Subcutaneous abdominal adipose tissue (tissue), 5 donors: ENCODE measurements at regions not wholly inside any gene's neighbourhood (a gene's known extent, or its start where the extent isn't known, plus 50 kb on each side); places are given as distances from the start of the nearest gene placed in this dataset.

Experiments used
- H3K27ac ChIP-seq: one replicate; pipeline ENCODE4 v1.7.0; 2013; ENCODE audit warnings: low read depth, mild to moderate bottlenecking, inconsistent platforms, low read length, moderate library complexity
- H3K27me3 ChIP-seq, 5 donors: one replicate each; pipeline ENCODE4 v1.7.0; 2013; ENCODE audit warnings: low read length in 5 of 5, inconsistent platforms in 1 of 5; ENCODE audit not compliant: control insufficient read depth in 5 of 5, insufficient read depth in 4 of 5
- H3K36me3 ChIP-seq, 5 donors: one replicate each; pipeline ENCODE4 v1.7.0; 2013; ENCODE audit warnings: low read length in 5 of 5; ENCODE audit not compliant: control insufficient read depth in 5 of 5, insufficient read depth in 5 of 5
- H3K4me1 ChIP-seq, 5 donors: one replicate each; pipeline ENCODE4 v1.7.0; 2013; ENCODE audit warnings: low read length in 5 of 5, mild to moderate bottlenecking in 3 of 5, moderate library complexity in 1 of 5; ENCODE audit not compliant: control insufficient read depth in 5 of 5, insufficient read depth in 5 of 5
- H3K4me3 ChIP-seq, 5 donors: one replicate each; pipeline ENCODE4 v1.7.0; 2013; ENCODE audit warnings: low read length in 5 of 5, low read depth in 1 of 5
- H3K9ac ChIP-seq, 5 donors: one replicate each; pipeline ENCODE4 v1.7.0; 2013; ENCODE audit warnings: low read length in 5 of 5, mild to moderate bottlenecking in 4 of 5, moderate library complexity in 3 of 5
- H3K9me3 ChIP-seq, 5 donors: one replicate each; pipeline ENCODE4 v1.7.0; 2013; ENCODE audit warnings: low read length in 5 of 5; ENCODE audit not compliant: control insufficient read depth in 5 of 5
- donor health status: healthy.
- donor health status: healthy.
- donor health status: healthy.
- donor health status: healthy.
- donor health status: healthy.

DNA sequence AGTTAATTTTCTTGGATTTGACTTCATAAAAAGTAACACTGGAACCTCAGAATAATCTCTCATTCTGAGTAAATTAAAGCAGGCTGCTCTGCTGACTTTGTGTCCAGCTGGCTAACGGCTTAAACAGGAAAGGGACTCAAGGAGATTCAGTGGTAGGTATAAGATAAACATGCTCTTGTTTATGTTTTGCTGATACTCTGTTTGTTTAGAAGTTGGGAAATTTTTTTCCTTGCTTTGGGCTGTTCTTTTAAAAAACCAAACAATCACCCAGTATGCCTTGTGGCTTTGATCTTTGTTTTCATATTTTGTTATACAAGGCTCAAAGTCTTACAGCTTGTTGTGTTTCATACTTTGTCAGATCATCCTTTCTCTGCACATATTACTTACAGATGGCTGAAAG, 237.6 kb upstream of the RIOK2 start:
- H3K9ac ChIP-seq, result no peak overlapping the region

GRCh38 chr5:97422678-97423077, 239.6 kb upstream of the RIOK2 start:
- Histone ChIP-seq H3K4me3 (no peak overlapping the region), H3K9me3 (no peaks in the 10 kb centered on the region), H3K27me3 (peaks cover 0 to 3% (median 0%) of the 10 kb centered on the region in 5 donors), H3K36me3 (no peaks in the 10 kb centered on the region), H3K9ac (no peak overlapping the region), H3K27ac (no peak overlapping the region), H3K4me1 (peaks cover 0 to 8% (median 0%) of the 10 kb centered on the region in 5 donors)

More for the DNA sequence above, 237.6 kb upstream of the RIOK2 start:
- H3K36me3 ChIP-seq, result no peaks in the 10 kb centered on the region
- peaks cover 0 to 8% (median 0%) of the 10 kb centered on the region in 5 donors for H3K4me1 ChIP-seq
- H3K27ac ChIP-seq, result no peak overlapping the region
- H3K4me3 ChIP-seq, result no peak overlapping the region
- no peaks in the 10 kb centered on the region for H3K27me3 ChIP-seq
- no peaks in the 10 kb centered on the region for H3K9me3 ChIP-seq

DNA sequence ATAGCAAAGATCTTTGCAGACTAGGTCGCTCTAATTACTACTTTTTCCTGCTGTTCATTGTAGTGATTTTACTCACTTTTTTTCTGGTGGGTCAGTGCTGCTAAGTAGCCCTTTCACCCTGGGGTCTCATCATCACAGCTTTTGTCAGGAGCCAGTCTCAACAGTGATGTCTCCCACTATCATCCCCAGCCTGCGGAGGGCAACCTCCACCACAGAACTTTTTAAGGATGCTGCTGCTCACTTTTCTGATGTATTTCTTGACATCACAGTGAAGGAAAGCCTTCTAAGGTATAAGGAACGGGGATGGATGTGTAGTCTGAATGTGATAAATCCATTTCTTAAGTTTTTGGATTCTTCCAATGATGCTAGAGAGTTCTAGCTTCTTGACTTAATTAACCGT, 242.5 kb upstream of the RIOK2 start:
- no peaks in the 10 kb centered on the region for H3K9me3 ChIP-seq

GRCh38 chr5:97427235-97427634, 244.2 kb upstream of the RIOK2 start:
- Histone ChIP-seq H3K36me3 (no peaks in the 10 kb centered on the region), H3K27ac (no peak overlapping the region), H3K27me3 (peaks cover 0 to 3% (median 0%) of the 10 kb centered on the region in 5 donors), H3K9me3 (no peaks in the 10 kb centered on the region), H3K4me3 (no peak overlapping the region), H3K9ac (no peak overlapping the region), H3K4me1 (peaks cover 0 to 8% (median 0%) of the 10 kb centered on the region in 5 donors)

More for the DNA sequence above, 242.5 kb upstream of the RIOK2 start:
- Histone ChIP-seq H3K27me3 (peaks cover 0 to 3% (median 0%) of the 10 kb centered on the region in 5 donors), H3K36me3 (no peaks in the 10 kb centered on the region), H3K27ac (no peak overlapping the region), H3K4me3 (no peak overlapping the region), H3K9ac (no peak overlapping the region), H3K4me1 (peaks cover 0 to 8% (median 0%) of the 10 kb centered on the region in 5 donors)

DNA sequence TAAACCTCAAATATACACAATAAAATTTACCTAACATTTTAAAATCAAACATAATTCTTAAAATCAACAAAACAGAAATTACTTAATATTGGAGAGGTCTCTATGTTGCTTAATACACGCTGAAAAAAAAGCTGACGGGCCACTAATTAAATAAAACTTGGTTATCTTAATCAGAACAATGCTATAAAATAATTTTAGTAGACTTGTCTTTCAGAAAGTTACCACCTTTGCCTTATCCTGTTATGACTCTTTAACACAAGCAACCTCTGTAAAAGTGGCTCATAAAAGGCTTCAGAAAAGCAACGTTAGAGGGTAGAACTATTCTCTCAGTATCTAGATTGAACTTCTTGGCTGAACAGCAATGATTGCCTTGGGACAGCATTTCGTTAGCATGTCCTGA, 251.0 kb upstream of the RIOK2 start:
- H3K36me3 ChIP-seq, result no peaks in the 10 kb centered on the region
- H3K4me1 ChIP-seq, result no peaks in the 10 kb centered on the region
- H3K9me3 ChIP-seq, result no peaks in the 10 kb centered on the region
- no peak overlapping the region for H3K27ac ChIP-seq
- no peaks in the 10 kb centered on the region for H3K27me3 ChIP-seq
- H3K9ac ChIP-seq, result no peak overlapping the region
- no peak overlapping the region for H3K4me3 ChIP-seq

DNA sequence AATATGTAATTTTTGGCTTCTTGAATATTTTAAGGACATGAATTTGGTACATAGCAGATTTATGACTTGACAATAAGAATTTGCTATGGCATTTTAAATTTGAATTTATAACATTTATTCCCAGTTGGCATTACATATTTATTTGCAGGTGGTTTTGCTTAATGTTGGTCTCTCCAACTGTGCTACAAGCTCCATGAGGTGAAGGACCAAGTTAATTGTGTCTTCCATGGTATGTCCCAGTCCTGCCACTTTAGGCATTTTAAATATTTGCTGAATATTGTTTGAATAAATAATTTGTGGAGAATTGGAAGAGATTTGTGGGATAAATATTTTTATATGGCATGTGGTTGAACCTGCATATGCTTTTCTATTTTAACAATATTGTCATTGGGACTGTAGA, 253.4 kb upstream of the RIOK2 start:
- Histone ChIP-seq H3K27ac (no peak overlapping the region), H3K36me3 (no peaks in the 10 kb centered on the region), H3K27me3 (no peaks in the 10 kb centered on the region), H3K9me3 (no peaks in the 10 kb centered on the region), H3K9ac (no peak overlapping the region), H3K4me1 (no peaks in the 10 kb centered on the region), H3K4me3 (no peak overlapping the region)

- H3K27me3 ChIP-seq, result no peaks in the 10 kb centered on the region
- no peak overlapping the region for H3K9ac ChIP-seq
- H3K4me3 ChIP-seq, result no peak overlapping the region
- H3K27ac ChIP-seq, result no peak overlapping the region
- H3K36me3 ChIP-seq, result no peaks in the 10 kb centered on the region
- H3K4me1 ChIP-seq, result no peaks in the 10 kb centered on the region
- peaks cover 0 to 30% (median 18%) of the 10 kb centered on the region in 5 donors for H3K9me3 ChIP-seq
Measured at GRCh38 chr5:97443740-97444139, 260.7 kb upstream of the RIOK2 start.

DNA sequence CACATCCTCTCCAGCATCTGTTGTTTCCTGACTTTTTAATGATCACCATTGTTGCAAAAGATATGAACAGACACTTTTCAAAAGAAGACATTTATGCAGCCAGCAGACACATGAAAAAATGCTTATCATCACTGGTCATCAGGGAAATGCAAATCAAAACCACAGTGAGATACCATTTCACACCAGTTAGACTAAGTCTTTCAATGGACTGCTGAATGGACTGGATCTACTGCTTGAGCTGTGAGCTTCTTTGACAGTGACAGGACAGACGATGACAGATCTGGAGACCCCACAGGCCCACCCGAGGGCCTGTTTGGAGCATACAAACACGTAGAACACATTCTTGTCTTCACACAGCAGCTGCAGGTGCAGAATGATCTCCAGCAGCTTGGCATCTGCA, 266.1 kb upstream of the RIOK2 start:
- no peak overlapping the region for H3K27ac ChIP-seq
- no peaks in the 10 kb centered on the region for H3K27me3 ChIP-seq
- H3K4me3 ChIP-seq, result no peak overlapping the region
- peaks cover 0 to 15% (median 6%) of the 10 kb centered on the region in 5 donors for H3K9me3 ChIP-seq
- no peaks in the 10 kb centered on the region for H3K36me3 ChIP-seq
- no peaks in the 10 kb centered on the region for H3K4me1 ChIP-seq
- no peak overlapping the region for H3K9ac ChIP-seq

DNA sequence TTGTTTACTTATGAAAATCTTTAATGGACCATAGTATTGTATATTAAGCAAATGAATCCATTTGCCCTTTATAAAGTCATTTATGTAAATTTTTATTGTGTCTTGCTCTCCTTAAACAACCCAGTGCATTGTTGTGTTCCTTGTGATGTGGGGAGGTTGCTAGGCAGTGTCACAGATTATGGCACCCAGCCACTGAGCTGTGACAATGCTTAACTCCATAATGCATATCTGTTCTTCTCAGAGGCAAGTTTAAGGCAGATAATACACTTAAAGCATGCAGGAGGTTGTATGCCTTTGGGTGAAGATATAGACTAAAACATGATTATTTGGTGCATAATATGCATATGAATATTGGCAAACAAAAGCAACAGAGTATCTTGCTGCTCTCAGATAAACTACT, 269.6 kb upstream of the RIOK2 start:
- Histone ChIP-seq H3K27me3 (no peaks in the 10 kb centered on the region), H3K36me3 (no peaks in the 10 kb centered on the region), H3K27ac (no peak overlapping the region), H3K4me3 (no peak overlapping the region), H3K9me3 (no peaks in the 10 kb centered on the region), H3K4me1 (no peaks in the 10 kb centered on the region), H3K9ac (no peak overlapping the region)

DNA sequence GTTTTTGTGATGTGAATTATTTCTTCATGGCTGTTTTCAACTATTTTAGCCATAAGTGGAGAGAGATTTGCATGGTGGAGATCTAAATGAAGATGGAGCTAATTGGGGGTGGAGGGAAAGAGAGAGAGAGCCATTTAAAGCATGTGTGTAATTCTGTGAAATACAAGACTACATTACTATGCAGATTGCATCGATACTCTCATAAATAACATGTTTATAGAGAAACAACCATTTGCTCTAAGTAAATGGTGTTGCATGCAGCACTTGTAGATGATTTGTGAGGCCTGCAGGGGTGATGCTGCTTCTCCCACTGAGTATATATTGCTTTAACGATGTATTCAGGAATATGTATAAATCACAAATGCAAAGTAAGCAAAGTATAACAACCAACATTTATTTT, 270.2 kb upstream of the RIOK2 start:
- Histone ChIP-seq H3K27ac (no peak overlapping the region), H3K9ac (no peak overlapping the region), H3K9me3 (no peaks in the 10 kb centered on the region), H3K36me3 (no peaks in the 10 kb centered on the region), H3K4me1 (no peaks in the 10 kb centered on the region), H3K4me3 (no peak overlapping the region), H3K27me3 (no peaks in the 10 kb centered on the region)

- Histone ChIP-seq H3K9ac (no peak overlapping the region), H3K4me1 (no peaks in the 10 kb centered on the region), H3K4me3 (no peak overlapping the region), H3K27ac (no peak overlapping the region), H3K36me3 (no peaks in the 10 kb centered on the region), H3K27me3 (no peaks in the 10 kb centered on the region), H3K9me3 (no peaks in the 10 kb centered on the region)
Measured at GRCh38 chr5:97454015-97454414, 271.0 kb upstream of the RIOK2 start.
